Osteocyte (in vitro differentiated cells): ENCODE measurements at regions not wholly inside any gene's neighbourhood (a gene's known extent, or its start where the extent isn't known, plus 50 kb on each side); places are given as distances from the start of the nearest gene placed in this dataset.

Source experiments
- DNase-seq: peaks from one replicate; pipeline ENCODE4 v3.0.0; 2021; ENCODE audit warnings: mixed read lengths; ENCODE audit not compliant: unreplicated experiment; ENCODE audit errors: extremely low spot score
- H3K27ac Mint-ChIP-seq: one replicate; pipeline ENCODE4 v1.8.0; 2021; ENCODE audit warnings: mild to moderate bottlenecking, mixed read lengths; ENCODE audit not compliant: unreplicated experiment
- H3K27me3 Mint-ChIP-seq: one replicate; pipeline ENCODE4 v1.8.0; 2021; ENCODE audit warnings: mixed read lengths; ENCODE audit not compliant: unreplicated experiment
- H3K36me3 Mint-ChIP-seq: one replicate; pipeline ENCODE4 v1.8.0; 2021; ENCODE audit warnings: mixed read lengths; ENCODE audit not compliant: unreplicated experiment
- H3K4me1 Mint-ChIP-seq: one replicate; pipeline ENCODE4 v1.8.0; 2021; ENCODE audit warnings: mixed read lengths; ENCODE audit not compliant: unreplicated experiment
- H3K4me3 Mint-ChIP-seq: one replicate; pipeline ENCODE4 v1.8.0; 2021; ENCODE audit warnings: mild to moderate bottlenecking, moderate library complexity, mixed read lengths; ENCODE audit not compliant: unreplicated experiment
- H3K9me3 Mint-ChIP-seq: one replicate; pipeline ENCODE4 v1.8.0; 2021; ENCODE audit warnings: mixed read lengths; ENCODE audit not compliant: unreplicated experiment
- CTCF ChIP-seq: fragments of 200-600 bp; sonication (generic); IDR thresholded peaks from 2 replicates; pipeline ENCODE4 v1.5.0; 2021; ENCODE audit warnings: antibody characterized with exemption, mild to moderate bottlenecking, moderate library complexity

- Mint-ChIP-seq H3K4me1 (peaks cover 20% of the 10 kb centered on the region), H3K36me3 (no peaks in the 10 kb centered on the region), H3K4me3 (no peak overlapping the region), H3K27me3 (no peaks in the 10 kb centered on the region), H3K27ac (no peak overlapping the region), H3K9me3 (peaks cover 13% of the 10 kb centered on the region)
- DNase-seq, result no peak
- no peak for TF ChIP-seq CTCF
Measured at GRCh38 chr4:123878976-123879375, 482.4 kb downstream of the SPRY1 start.

GRCh38 chr4:123880631-123881030 lies 484.0 kb downstream of the SPRY1 start:
- Mint-ChIP-seq H3K27ac (no peak overlapping the region), H3K9me3 (peaks cover 20% of the 10 kb centered on the region), H3K4me1 (peaks cover 20% of the 10 kb centered on the region), H3K36me3 (peaks cover 3% of the 10 kb centered on the region), H3K4me3 (no peak overlapping the region), H3K27me3 (no peaks in the 10 kb centered on the region)
- no peak for DNase-seq
- TF ChIP-seq CTCF, result no peak

- H3K4me3 Mint-ChIP-seq, result no peak overlapping the region
- H3K27ac Mint-ChIP-seq, result no peak overlapping the region
- H3K9me3 Mint-ChIP-seq, result peaks cover 11% of the 10 kb centered on the region
- peaks cover 3% of the 10 kb centered on the region for H3K36me3 Mint-ChIP-seq
- DNase-seq, result no peak
- TF ChIP-seq CTCF, result no peak
- peaks cover 12% of the 10 kb centered on the region for H3K4me1 Mint-ChIP-seq
- no peaks in the 10 kb centered on the region for H3K27me3 Mint-ChIP-seq
Measured at GRCh38 chr4:123884922-123885321, 488.3 kb downstream of the SPRY1 start.

GRCh38 chr4:123889507-123889906 lies 492.9 kb downstream of the SPRY1 start:
- Mint-ChIP-seq H3K4me1 (peaks cover 45% of the 10 kb centered on the region), H3K27me3 (no peaks in the 10 kb centered on the region), H3K4me3 (no peak overlapping the region), H3K27ac (peak overlapping the region; percentile 80), H3K36me3 (peaks cover 3% of the 10 kb centered on the region), H3K9me3 (peaks cover 10% of the 10 kb centered on the region)
- no peak for DNase-seq
- TF ChIP-seq CTCF, result no peak

- Mint-ChIP-seq H3K27me3 (no peaks in the 10 kb centered on the region), H3K9me3 (peaks cover 4% of the 10 kb centered on the region), H3K27ac (no peak overlapping the region), H3K4me1 (peaks cover 46% of the 10 kb centered on the region), H3K36me3 (no peaks in the 10 kb centered on the region), H3K4me3 (no peak overlapping the region)
- no peak for TF ChIP-seq CTCF
- DNase-seq, result no peak
Measured at GRCh38 chr4:123890889-123891288, 494.3 kb downstream of the SPRY1 start.
